GM23338 (cell line): ENCODE measurements at regions not wholly inside any gene's neighbourhood (a gene's known extent, or its start where the extent isn't known, plus 50 kb on each side); places are given as distances from the start of the nearest gene placed in this dataset.

ENCODE experiments used
- ATAC-seq: fragments of 200-7000 bp; cut with Tn5 transposase; 3 replicates; pipeline ENCODE4 v1.9.1; 2020
- DNase-seq: peaks from one replicate; pipeline ENCODE4 v3.0.0-alpha.2; 2015; ENCODE audit warnings: low spot score
- H2AFZ ChIP-seq: fragments of 200-600 bp; sonication (generic); 2 replicates; pipeline ENCODE4 v1.8.0; 2016; ENCODE audit warnings: antibody characterized with exemption, mild to moderate bottlenecking, moderate library complexity
- H3F3A ChIP-seq: fragments of 200-600 bp; sonication (generic); replicated peaks from 2 replicates; pipeline ENCODE4 v1.8.0; 2017; ENCODE audit warnings: antibody characterized with exemption, mixed run types, low read depth
- H3K27ac ChIP-seq: fragments of 200-600 bp; sonication (generic); 2 replicates; pipeline ENCODE4 v1.6.1; 2016; ENCODE audit warnings: low read depth
- H3K27me3 ChIP-seq: fragments of 200-600 bp; sonication (generic); 2 replicates; pipeline ENCODE4 v1.8.0; 2016; ENCODE audit warnings: mild to moderate bottlenecking, mixed run types, moderate library complexity; ENCODE audit not compliant: insufficient read depth
- H3K36me3 ChIP-seq: fragments of 200-600 bp; sonication (generic); 2 replicates; pipeline ENCODE4 v1.8.0; 2016; ENCODE audit warnings: mild to moderate bottlenecking; ENCODE audit not compliant: insufficient read depth
- H3K4me1 ChIP-seq: fragments of 200-600 bp; sonication (generic); 2 replicates; pipeline ENCODE4 v1.8.0; 2016; ENCODE audit warnings: mild to moderate bottlenecking, moderate library complexity; ENCODE audit not compliant: insufficient read depth
- H3K4me2 ChIP-seq: fragments of 200-600 bp; sonication (generic); 2 replicates; pipeline ENCODE4 v1.7.1; 2017; ENCODE audit warnings: mixed run types
- H3K4me3 ChIP-seq: fragments of 200-600 bp; sonication (generic); 2 replicates; pipeline ENCODE4 v1.6.1; 2016; ENCODE audit warnings: mixed run types
- H3K79me2 ChIP-seq: fragments of 200-600 bp; sonication (generic); replicated peaks from 2 replicates; pipeline ENCODE4 v1.8.0; 2017; ENCODE audit warnings: mild to moderate bottlenecking; ENCODE audit not compliant: insufficient read depth
- H3K9me2 ChIP-seq: fragments of 200-600 bp; sonication (generic); 2 replicates; pipeline ENCODE4 v1.8.0; 2017; ENCODE audit not compliant: insufficient read depth
- H4K20me1 ChIP-seq: fragments of 200-600 bp; sonication (generic); replicated peaks from 2 replicates; pipeline ENCODE4 v1.8.0; 2017; ENCODE audit warnings: mild to moderate bottlenecking; ENCODE audit not compliant: insufficient read depth
- H3K27ac Mint-ChIP-seq: 2 replicates; pipeline ENCODE4 v1.8.0; 2020; ENCODE audit warnings: inconsistent platforms, mild to moderate bottlenecking, moderate library complexity, mixed read lengths
- H3K27me3 Mint-ChIP-seq: 3 replicates; pipeline ENCODE4 v1.8.0; 2022; ENCODE audit warnings: low read depth, mild to moderate bottlenecking, moderate library complexity, mixed read lengths, inconsistent platforms; ENCODE audit not compliant: insufficient read depth, poor library complexity
- H3K36me3 Mint-ChIP-seq: 3 replicates; pipeline ENCODE4 v1.8.0; 2021; ENCODE audit warnings: low read depth, mild to moderate bottlenecking, inconsistent platforms, moderate library complexity, mixed read lengths
- H3K4me1 Mint-ChIP-seq: 3 replicates; pipeline ENCODE4 v1.8.0; 2020; ENCODE audit warnings: mild to moderate bottlenecking, inconsistent platforms, mixed read lengths
- H3K4me3 Mint-ChIP-seq: 3 replicates; pipeline ENCODE4 v1.8.0; 2021; ENCODE audit warnings: moderate library complexity, mild to moderate bottlenecking, inconsistent platforms, mixed read lengths
- H3K9me3 Mint-ChIP-seq: 3 replicates; pipeline ENCODE4 v1.8.0; 2020; ENCODE audit warnings: moderate library complexity, mild to moderate bottlenecking, inconsistent platforms, mixed read lengths
- CREB1 ChIP-seq: fragments of 250-450 bp; sonication (Bioruptor Pico); IDR thresholded peaks from 2 replicates; pipeline ENCODE4 v1.5.0; 2020; ENCODE audit warnings: low read depth, mild to moderate bottlenecking, moderate library complexity
- CTCF ChIP-seq, 2 experiments: fragments of 200-600 bp in 1 of 2; sonication (generic) in 1 of 2; conservative IDR thresholded peaks; 2 replicates each; pipeline versions ENCODE4 v1.5.1 to v1.6.1; 2016 to 2017; ENCODE audit warnings: antibody characterized with exemption in 2 of 2, low read depth in 2 of 2, mild to moderate bottlenecking in 2 of 2, moderate library complexity in 1 of 2
- ETS1 ChIP-seq: IDR thresholded peaks from 2 replicates; pipeline ENCODE4 v1.6.1; 2016; ENCODE audit warnings: antibody characterized with exemption
- EZH2 ChIP-seq: fragments of 200-600 bp; sonication (generic); IDR thresholded peaks from one replicate; pipeline ENCODE4 v1.8.0; 2017; ENCODE audit warnings: antibody characterized with exemption, mild to moderate bottlenecking, low read depth; ENCODE audit not compliant: unreplicated experiment
- EZH2phosphoT487 ChIP-seq: fragments of 200-600 bp; sonication (generic); IDR thresholded peaks from one replicate; pipeline ENCODE4 v1.8.1; 2018; ENCODE audit warnings: antibody characterized with exemption; ENCODE audit not compliant: unreplicated experiment
- JUNB ChIP-seq: IDR thresholded peaks from one replicate; pipeline ENCODE4 v1.6.1; 2016; ENCODE audit warnings: antibody characterized with exemption; ENCODE audit not compliant: unreplicated experiment
- NANOG ChIP-seq: IDR thresholded peaks from 2 replicates; pipeline ENCODE4 v1.6.1; 2016; ENCODE audit warnings: antibody characterized with exemption, borderline replicate concordance
- POLR2AphosphoS5 ChIP-seq: IDR thresholded peaks from 2 replicates; pipeline ENCODE4 v1.6.1; 2016; ENCODE audit warnings: antibody characterized with exemption, low read depth
- REST ChIP-seq: IDR thresholded peaks from one replicate; pipeline ENCODE4 v1.6.1; 2018; ENCODE audit warnings: antibody characterized with exemption; ENCODE audit not compliant: unreplicated experiment
- STAT1 ChIP-seq: IDR thresholded peaks from one replicate; pipeline ENCODE4 v1.6.1; 2016; ENCODE audit warnings: antibody characterized with exemption; ENCODE audit not compliant: unreplicated experiment
- ZNF114 ChIP-seq: fragments of 250-450 bp; sonication (Bioruptor Pico); IDR thresholded peaks from 2 replicates; pipeline ENCODE4 v1.5.0; 2020; ENCODE audit warnings: mild to moderate bottlenecking, moderate library complexity
- ZNF331 ChIP-seq: fragments of 250-450 bp; sonication (Bioruptor Pico); IDR thresholded peaks from 2 replicates; pipeline ENCODE4 v1.5.0; 2020; ENCODE audit warnings: low read depth, mild to moderate bottlenecking, moderate library complexity
- ZNF462 ChIP-seq: fragments of 250-450 bp; sonication (Bioruptor Pico); IDR thresholded peaks from 2 replicates; pipeline ENCODE4 v1.5.0; 2020; ENCODE audit warnings: mild to moderate bottlenecking, moderate library complexity

- H3K4me3 Mint-ChIP-seq: no peak overlapping the region
- Histone ChIP-seq H3K36me3 (no peaks in the 10 kb centered on the region), H3K4me3 (no peak overlapping the region), H4K20me1 (no peaks in the 10 kb centered on the region; the same call in 1 of the 2 replicates), H3K27ac (no peak overlapping the region), H3K4me1 (no peaks in the 10 kb centered on the region), H3F3A (no peaks in the 10 kb centered on the region), H3K9me2 (0 out of 2 replicates have a peak, but pooled peaks cover 4% of the 10 kb centered on the region), H2AFZ (no peak overlapping the region), H3K79me2 (no peaks in the 10 kb centered on the region), H3K4me2 (no peak overlapping the region), H3K27me3 (no peaks in the 10 kb centered on the region)
- no peak overlapping the region for H3K27ac Mint-ChIP-seq
- no peaks in the 10 kb centered on the region for H3K4me1 Mint-ChIP-seq
- TF ChIP-seq ETS1 (no peak), ZNF462 (CRISPR knock-in tag) (no peak), STAT1 (no peak), CREB1 (no peak), REST (no peak), ZNF331 (CRISPR knock-in tag) (no peak), POLR2AphosphoS5 (no peak), ZNF114 (CRISPR knock-in tag) (no peak), NANOG (no peak), CTCF (conservative IDR thresholded peaks at IDR 0.05; ENCODE audit: low read depth in 2 of 2) (no peak), EZH2 (no peak), EZH2phosphoT487 (no peak), JUNB (no peak)
- no peaks in the 10 kb centered on the region for H3K9me3 Mint-ChIP-seq
- ATAC-seq (no peak), DNase-seq (no peak)
- peaks cover 17% of the 10 kb centered on the region for H3K27me3 Mint-ChIP-seq
- no peaks in the 10 kb centered on the region for H3K36me3 Mint-ChIP-seq
Observed at GRCh38 chr10:123442901-123443300, 223.3 kb upstream of the GPR26 start.
